AG10803 (cell line): ENCODE measurements at regions not wholly inside any gene's neighbourhood (a gene's known extent, or its start where the extent isn't known, plus 50 kb on each side); places are given as distances from the start of the nearest gene placed in this dataset.

Source experiments
- DNase-seq: peaks from one replicate; pipeline ENCODE4 v3.0.0; 2010; ENCODE audit warnings: low read depth
- H3K4me3 ChIP-seq: 2 replicates; pipeline ENCODE4 v1.5.1; 2011; ENCODE audit warnings: mild to moderate bottlenecking, low read length, control low read depth
- CTCF ChIP-seq: conservative IDR thresholded peaks from 2 replicates; pipeline ENCODE4 v1.5.1; 2011; ENCODE audit warnings: mild to moderate bottlenecking, low read length, control low read depth, inconsistent platforms

- no peak for DNase-seq
- H3K4me3 ChIP-seq: no peak overlapping the region
- no peak for TF ChIP-seq CTCF
These were observed 131.3 kb upstream of the FBXL4 start for GRCh38 chr6:99079058-99079457.

GRCh38 chr6:99073223-99073622 is 125.5 kb upstream of the FBXL4 start:
- no peak for TF ChIP-seq CTCF
- DNase-seq: no peak
- no peak overlapping the region for H3K4me3 ChIP-seq

GRCh38 chr6:99066044-99066443 is 118.3 kb upstream of the FBXL4 start:
- TF ChIP-seq CTCF: no peak
- H3K4me3 ChIP-seq: no peak overlapping the region
- DNase-seq: no peak

- H3K4me3 ChIP-seq: no peak overlapping the region
- no peak for DNase-seq
- TF ChIP-seq CTCF: no peak
These were observed 117.1 kb upstream of the FBXL4 start for GRCh38 chr6:99064834-99065233.

GRCh38 chr6:99036672-99037071 is 88.9 kb upstream of the FBXL4 start:
- TF ChIP-seq CTCF: no peak
- H3K4me3 ChIP-seq: no peak overlapping the region
- DNase-seq: no peak

GRCh38 chr6:99032396-99032795 is 84.7 kb upstream of the FBXL4 start:
- no peak for TF ChIP-seq CTCF
- no peak overlapping the region for H3K4me3 ChIP-seq
- DNase-seq: no peak

- H3K4me3 ChIP-seq: no peak overlapping the region
- DNase-seq: no peak
- no peak for TF ChIP-seq CTCF
These were observed 84.2 kb upstream of the FBXL4 start for GRCh38 chr6:99031957-99032356.
